HUES48 (cell line): ENCODE measurements at regions not wholly inside any gene's neighbourhood (a gene's known extent, or its start where the extent isn't known, plus 50 kb on each side); places are given as distances from the start of the nearest gene placed in this dataset.
"Not testable (repeated sequence)": the region's sequence is repeated elsewhere in the genome, so short reads cannot be mapped to it uniquely, and the experiment has no call there.

ENCODE experiments used
- H3K27ac ChIP-seq: one replicate; pipeline ENCODE4 v1.7.0; 2013; ENCODE audit warnings: low read depth, low read length, inconsistent platforms
- H3K27me3 ChIP-seq: 2 replicates; pipeline ENCODE4 v1.6.1; 2013; ENCODE audit warnings: mild to moderate bottlenecking, low read length; ENCODE audit not compliant: control insufficient read depth, insufficient read depth
- H3K36me3 ChIP-seq: 2 replicates; pipeline ENCODE4 v1.6.1; 2013; ENCODE audit warnings: low read length; ENCODE audit not compliant: control insufficient read depth, insufficient read depth
- H3K4me1 ChIP-seq: 2 replicates; pipeline ENCODE4 v1.6.1; 2013; ENCODE audit warnings: mild to moderate bottlenecking, low read length; ENCODE audit not compliant: control insufficient read depth, insufficient read depth
- H3K4me3 ChIP-seq: 2 replicates; pipeline ENCODE4 v1.5.1; 2013; ENCODE audit warnings: mild to moderate bottlenecking, low read depth, low read length
- H3K9ac ChIP-seq: 2 replicates; pipeline ENCODE4 v1.6.1; 2013; ENCODE audit warnings: mild to moderate bottlenecking, low read depth, low read length, moderate library complexity
- H3K9me3 ChIP-seq: 2 replicates; pipeline ENCODE4 v1.6.1; 2013; ENCODE audit warnings: low read length; ENCODE audit not compliant: control insufficient read depth, insufficient read depth

DNA sequence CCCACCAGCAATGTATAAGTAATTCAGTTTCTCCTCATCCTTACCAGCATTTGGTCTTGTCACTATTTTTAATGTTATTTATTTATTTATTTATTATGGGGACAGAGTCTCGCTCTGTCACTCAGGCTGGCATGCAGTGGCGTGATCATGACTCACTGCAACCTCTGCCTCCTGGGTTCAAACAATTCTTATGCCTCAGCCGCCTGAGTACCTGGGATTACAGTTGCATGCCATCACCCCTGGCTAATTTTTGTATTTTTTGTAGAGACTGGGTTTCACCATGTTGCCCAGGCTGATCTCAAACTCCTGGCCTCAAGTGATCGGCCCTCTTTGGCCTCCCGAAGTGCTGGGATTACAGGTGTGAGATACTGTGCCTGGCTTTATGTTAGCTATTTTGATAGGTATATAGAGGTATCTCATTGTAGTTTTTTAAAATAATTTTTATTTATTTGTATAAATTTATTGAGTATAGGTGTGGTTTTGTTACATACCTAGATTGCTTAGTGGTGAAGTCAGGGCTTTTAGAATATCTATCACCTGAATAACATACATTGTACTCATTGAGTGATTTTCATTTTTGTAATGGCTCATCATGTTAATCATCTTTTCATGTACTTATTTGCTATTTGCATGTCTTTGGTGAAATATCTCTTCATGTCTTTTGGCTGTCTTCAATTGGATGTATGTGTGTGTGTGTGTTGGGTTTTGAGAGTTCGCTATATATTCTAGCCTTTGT, 53.3 kb downstream of the TANC2 start:
- H3K36me3 ChIP-seq = no peaks in the 10 kb centered on the region
- H3K4me1 ChIP-seq = no peaks in the 10 kb centered on the region
- H3K4me3 ChIP-seq = no peak overlapping the region
- no peak overlapping the region for H3K27ac ChIP-seq
- H3K27me3 ChIP-seq = no peaks in the 10 kb centered on the region
- H3K9me3 ChIP-seq = peaks cover 6% of the 10 kb centered on the region
- no peak overlapping the region for H3K9ac ChIP-seq

DNA sequence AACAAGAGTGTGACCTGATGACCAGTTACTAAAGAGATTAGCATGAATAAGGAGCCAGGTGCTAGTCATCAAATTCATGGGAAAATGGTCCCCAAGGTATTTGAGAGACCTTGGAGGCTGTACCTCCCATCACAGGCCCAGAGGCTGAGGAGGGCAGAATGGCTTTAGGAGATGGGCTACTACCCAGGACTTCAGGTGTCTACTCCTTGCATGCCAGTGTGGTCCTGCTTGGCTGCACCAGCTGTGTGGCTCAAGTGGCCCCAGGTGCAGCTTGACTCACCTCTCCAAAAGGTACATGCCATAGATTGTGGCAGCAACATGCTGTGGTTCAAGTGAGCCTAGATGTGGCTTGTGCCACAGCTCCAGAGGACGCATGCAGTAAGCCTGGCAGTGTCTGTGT, 56.5 kb downstream of the TANC2 start:
- no peaks in the 10 kb centered on the region for H3K27me3 ChIP-seq
- H3K36me3 ChIP-seq = no peaks in the 10 kb centered on the region

DNA sequence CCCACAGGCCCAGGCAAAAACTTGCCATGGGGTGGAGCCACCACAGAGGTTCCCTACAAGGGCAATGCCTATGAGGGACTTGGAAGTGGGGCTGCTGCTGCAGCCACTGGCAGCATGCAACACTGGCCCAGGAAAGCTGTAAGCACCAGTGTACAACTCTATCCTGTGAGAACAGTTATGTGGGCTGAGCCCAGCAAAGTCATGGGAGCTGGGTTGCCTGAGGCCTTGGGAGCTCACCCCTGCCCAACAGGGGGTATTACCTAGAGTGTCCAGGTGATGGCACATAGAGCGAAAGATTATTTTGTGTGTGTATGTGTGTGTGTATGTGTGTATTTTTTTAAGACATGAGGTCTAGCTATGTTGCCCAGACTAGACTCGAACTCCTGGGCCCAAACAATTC, 57.0 kb downstream of the TANC2 start:
- Histone ChIP-seq H3K4me3 (no peak overlapping the region), H3K27me3 (no peaks in the 10 kb centered on the region), H3K9me3 (peaks cover 6% of the 10 kb centered on the region), H3K4me1 (no peaks in the 10 kb centered on the region), H3K36me3 (no peaks in the 10 kb centered on the region), H3K9ac (no peak overlapping the region), H3K27ac (no peak overlapping the region)

More for the DNA sequence above, 56.5 kb downstream of the TANC2 start:
- H3K9me3 ChIP-seq = peaks cover 6% of the 10 kb centered on the region
- no peak overlapping the region for H3K9ac ChIP-seq
- no peak overlapping the region for H3K27ac ChIP-seq
- H3K4me1 ChIP-seq = no peaks in the 10 kb centered on the region
- no peak overlapping the region for H3K4me3 ChIP-seq

DNA sequence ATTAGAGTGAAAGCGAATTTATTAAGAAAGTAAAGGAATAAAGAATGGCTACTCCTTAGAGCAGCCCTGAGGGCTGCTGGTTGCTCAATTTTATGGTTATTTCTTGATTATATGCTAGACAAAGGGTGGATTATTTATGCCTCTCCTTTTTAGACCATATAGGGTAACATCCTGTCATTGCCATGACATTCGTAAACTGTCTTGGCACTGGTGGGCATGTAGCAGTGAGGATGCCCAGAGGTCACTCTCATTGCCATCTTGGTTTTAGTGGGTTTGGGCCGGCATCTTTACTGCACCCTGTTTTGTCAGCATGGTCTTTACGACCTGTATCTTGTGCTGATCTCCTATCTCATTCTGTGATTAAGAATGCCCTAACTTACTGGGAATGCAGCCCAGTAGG, 58.2 kb downstream of the TANC2 start:
- Histone ChIP-seq H3K27ac (no peak overlapping the region), H3K27me3 (no peaks in the 10 kb centered on the region), H3K4me3 (no peak overlapping the region), H3K4me1 (no peaks in the 10 kb centered on the region), H3K36me3 (no peaks in the 10 kb centered on the region), H3K9me3 (peaks cover 6% of the 10 kb centered on the region), H3K9ac (no peak overlapping the region)

DNA sequence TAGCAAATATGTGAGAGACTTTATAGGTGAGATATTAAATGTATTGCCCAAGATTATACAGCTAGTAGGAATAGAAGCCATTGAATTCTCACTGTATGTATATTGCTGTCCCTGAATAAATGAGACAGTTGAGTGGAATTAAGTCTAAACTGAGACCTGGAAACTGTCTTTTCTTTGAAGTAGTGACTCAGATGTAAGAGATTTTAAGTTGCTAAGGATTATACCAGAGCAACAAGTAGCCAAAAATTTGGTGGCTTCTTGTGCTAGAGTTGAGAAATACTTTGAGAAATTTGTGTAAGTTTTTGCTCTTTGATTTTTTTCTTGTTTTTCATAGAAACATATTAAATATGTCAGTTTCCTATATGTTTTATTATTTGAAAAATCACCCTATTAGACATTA, 58.7 kb downstream of the TANC2 start:
- Histone ChIP-seq H3K4me3 (no peak overlapping the region), H3K27me3 (no peaks in the 10 kb centered on the region), H3K9me3 (peaks cover 6% of the 10 kb centered on the region), H3K27ac (no peak overlapping the region), H3K36me3 (no peaks in the 10 kb centered on the region), H3K9ac (no peak overlapping the region), H3K4me1 (no peaks in the 10 kb centered on the region)

DNA sequence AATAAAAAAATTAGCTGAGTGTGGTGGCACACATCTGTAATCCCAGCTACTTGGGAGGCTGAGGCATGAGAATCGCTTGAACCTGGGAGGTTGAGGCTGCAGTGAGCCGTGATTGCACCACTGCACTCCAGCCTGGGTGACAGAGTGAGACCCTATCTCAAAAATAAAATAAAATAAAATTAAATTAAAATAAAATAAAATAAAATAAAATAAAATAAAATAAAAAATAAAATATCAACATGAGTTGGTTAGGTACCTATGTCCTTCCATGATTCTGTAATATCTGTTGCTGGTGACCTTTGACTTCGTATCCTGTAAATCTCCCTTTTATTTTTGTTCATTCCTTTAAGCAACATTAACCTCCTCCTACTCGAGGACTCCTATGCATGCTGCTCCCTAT, 59.6 kb downstream of the TANC2 start:
- H3K27ac ChIP-seq, H3K9ac ChIP-seq, H3K4me3 ChIP-seq, H3K4me1 ChIP-seq, H3K36me3 ChIP-seq, H3K27me3 ChIP-seq, H3K9me3 ChIP-seq: not testable (repeated sequence)

DNA sequence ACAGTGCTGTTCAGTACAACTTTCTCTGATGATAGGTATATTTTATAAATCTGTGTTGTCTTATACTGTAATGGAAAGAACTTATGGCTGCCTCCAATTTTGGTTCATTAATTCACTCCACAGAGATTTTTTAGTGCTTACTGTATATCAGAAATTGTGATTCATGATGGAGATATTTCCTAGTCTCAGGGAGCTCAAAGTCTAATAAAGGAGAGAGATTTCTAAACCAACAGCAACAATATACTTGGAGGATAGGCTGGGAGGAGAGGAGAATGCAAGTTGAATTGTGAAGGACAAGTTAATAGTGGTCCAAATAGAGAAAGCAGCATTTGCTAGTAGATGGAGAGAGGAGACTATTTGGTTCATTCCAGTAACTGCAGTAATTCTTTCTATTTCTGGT, 63.5 kb downstream of the TANC2 start:
- Histone ChIP-seq H3K4me3 (no peak overlapping the region), H3K9ac (no peak overlapping the region), H3K27ac (no peak overlapping the region)

DNA sequence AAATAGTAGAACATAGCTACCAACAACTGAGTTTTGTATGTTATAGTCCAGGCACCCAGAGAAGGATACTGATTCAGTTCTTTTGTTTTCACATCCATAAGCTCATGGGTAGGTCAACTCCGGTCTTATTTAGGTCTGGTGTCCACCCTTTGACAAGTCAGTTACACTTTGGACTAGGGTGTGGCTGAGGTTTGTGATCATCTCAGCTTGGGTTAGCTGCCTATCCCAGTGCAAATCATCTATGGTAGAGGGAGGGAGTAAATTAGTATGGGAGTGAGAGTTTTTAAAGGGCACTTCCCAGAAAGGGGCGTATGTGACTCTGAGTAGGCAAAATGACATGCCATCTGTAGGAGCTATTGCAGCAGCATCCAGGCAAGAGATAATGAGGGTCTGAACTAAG, 66.1 kb downstream of the TANC2 start:
- Histone ChIP-seq H3K9me3 (no peaks in the 10 kb centered on the region), H3K4me3 (no peak overlapping the region), H3K9ac (no peak overlapping the region), H3K4me1 (peaks cover 16% of the 10 kb centered on the region), H3K36me3 (no peaks in the 10 kb centered on the region), H3K27ac (no peak overlapping the region), H3K27me3 (no peaks in the 10 kb centered on the region)

More for the DNA sequence above, 63.5 kb downstream of the TANC2 start:
- no peaks in the 10 kb centered on the region for H3K36me3 ChIP-seq
- H3K4me1 ChIP-seq = peaks cover 16% of the 10 kb centered on the region
- H3K27me3 ChIP-seq = no peaks in the 10 kb centered on the region
- H3K9me3 ChIP-seq = no peaks in the 10 kb centered on the region

DNA sequence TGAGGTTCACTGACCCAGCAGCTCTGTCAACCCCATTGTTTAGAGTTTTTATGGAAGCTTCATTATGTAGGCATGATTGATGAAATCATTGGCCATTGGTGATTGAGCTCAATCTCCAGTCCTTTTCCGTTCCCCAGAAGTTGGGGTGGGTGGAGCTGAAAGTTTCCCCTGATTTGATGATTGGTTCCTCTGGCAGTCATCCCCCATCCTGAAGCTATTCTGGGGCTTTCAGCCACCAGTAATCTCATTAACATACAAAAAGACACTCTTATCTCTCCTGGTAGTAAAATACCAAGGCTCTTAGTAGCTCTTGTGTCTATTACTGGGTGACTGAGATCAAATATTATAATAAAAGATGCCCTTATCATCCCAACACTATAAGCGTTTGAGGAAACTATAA, 67.1 kb downstream of the TANC2 start:
- Histone ChIP-seq H3K36me3 (no peaks in the 10 kb centered on the region), H3K27ac (no peak overlapping the region), H3K9ac (no peak overlapping the region), H3K4me1 (peaks cover 16% of the 10 kb centered on the region), H3K9me3 (no peaks in the 10 kb centered on the region), H3K4me3 (no peak overlapping the region), H3K27me3 (no peaks in the 10 kb centered on the region)

DNA sequence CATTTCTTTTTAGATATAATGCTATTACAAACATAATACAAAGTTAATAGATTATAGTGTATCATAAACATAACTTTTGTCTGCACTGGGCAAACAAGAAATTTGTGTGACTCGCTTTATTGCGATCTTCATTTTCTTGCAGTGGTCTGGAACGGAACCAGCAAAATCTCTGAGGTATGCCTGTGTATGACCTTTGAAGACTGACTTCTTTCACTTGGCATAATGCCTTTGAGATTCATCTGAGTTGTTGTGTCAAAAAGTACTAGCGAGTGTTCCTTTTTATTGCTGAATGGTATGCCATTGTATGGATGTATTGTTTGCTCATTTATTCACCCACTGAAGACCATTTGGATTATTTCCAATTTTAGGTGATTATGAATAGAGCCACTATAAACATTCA, 69.2 kb downstream of the TANC2 start:
- no peaks in the 10 kb centered on the region for H3K36me3 ChIP-seq
- H3K9ac ChIP-seq = no peak overlapping the region
- H3K9me3 ChIP-seq = no peaks in the 10 kb centered on the region
- H3K4me1 ChIP-seq = peaks cover 19% of the 10 kb centered on the region
- no peaks in the 10 kb centered on the region for H3K27me3 ChIP-seq
- H3K4me3 ChIP-seq = no peak overlapping the region
- no peak overlapping the region for H3K27ac ChIP-seq

DNA sequence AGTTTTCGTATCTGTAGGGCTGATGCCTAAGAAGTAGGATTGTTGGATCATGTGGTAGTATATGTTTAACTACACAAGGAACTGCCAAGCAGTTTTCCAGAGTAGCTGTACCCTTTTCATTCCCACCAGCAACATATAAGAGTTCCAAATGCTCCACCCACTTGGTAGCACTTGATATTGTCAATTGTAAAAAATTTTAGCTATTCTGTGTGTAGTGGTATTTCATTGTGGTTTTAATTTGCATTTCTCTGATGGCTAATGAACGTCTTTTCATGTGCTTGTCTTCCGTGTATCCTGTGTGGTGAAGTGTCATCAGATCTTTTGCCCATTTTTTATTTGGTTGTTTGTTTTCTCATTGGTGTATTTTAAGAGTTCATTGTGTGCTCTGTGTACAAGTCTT, 69.7 kb downstream of the TANC2 start:
- H3K9me3 ChIP-seq = no peaks in the 10 kb centered on the region
- H3K4me1 ChIP-seq = peaks cover 23% of the 10 kb centered on the region
- no peak overlapping the region for H3K27ac ChIP-seq
- no peaks in the 10 kb centered on the region for H3K27me3 ChIP-seq
- no peak overlapping the region for H3K4me3 ChIP-seq
- H3K9ac ChIP-seq = no peak overlapping the region
- H3K36me3 ChIP-seq = no peaks in the 10 kb centered on the region
